Activated CD4-positive, alpha-beta memory T cell treated with anti-CD3 and anti-CD28 coated beads, Interleukin-2, amount 10 ng/mL, durations not matched to agents 7 days and 5 days (primary cell): ENCODE measurements at regions not wholly inside any gene's neighbourhood (a gene's known extent, or its start where the extent isn't known, plus 50 kb on each side); places are given as distances from the start of the nearest gene placed in this dataset.

Experiments used
- CTCF ChIA-PET: fragments of 350-600 bp; sonication (Branson Sonifier 250); formaldehyde crosslinking; loops from one replicate; lab custom pipeline; 2021; ENCODE audit warnings: antibody characterized with exemption, inconsistent platforms; lab: Charles Lee
- POLR2A ChIA-PET: fragments of 350-600 bp; sonication (Branson Sonifier 250); formaldehyde crosslinking; loops from one replicate; lab custom pipeline; 2021; ENCODE audit warnings: antibody characterized with exemption; lab: Charles Lee
- DNase-seq: peaks from one replicate; pipeline ENCODE4 v3.0.0-alpha.2; 2020
- H3K27ac Mint-ChIP-seq: one replicate; pipeline ENCODE4 v1.8.0; 2021; ENCODE audit warnings: mild to moderate bottlenecking, mixed read lengths
- H3K27me3 Mint-ChIP-seq: one replicate; pipeline ENCODE4 v1.8.0; 2021; ENCODE audit warnings: mixed read lengths
- H3K36me3 Mint-ChIP-seq: one replicate; pipeline ENCODE4 v1.8.0; 2021; ENCODE audit warnings: low read depth, mixed read lengths
- H3K4me1 Mint-ChIP-seq: one replicate; pipeline ENCODE4 v1.8.0; 2021; ENCODE audit warnings: mixed read lengths
- H3K4me3 Mint-ChIP-seq: one replicate; pipeline ENCODE4 v1.8.0; 2021; ENCODE audit warnings: mild to moderate bottlenecking, mixed read lengths
- H3K9me3 Mint-ChIP-seq: one replicate; pipeline ENCODE4 v1.8.0; 2021; ENCODE audit warnings: mixed read lengths

- Mint-ChIP-seq H3K9me3 (peaks cover 20% of the 10 kb centered on the region), H3K4me1 (no peaks in the 10 kb centered on the region), H3K36me3 (no peaks in the 10 kb centered on the region), H3K4me3 (no peak overlapping the region), H3K27ac (no peak overlapping the region), H3K27me3 (no peaks in the 10 kb centered on the region)
- ChIA-PET CTCF (no interaction called here), POLR2A (no interaction called here)
- DNase-seq = no peak
Observed at GRCh38 chr7:68414631-68415425, 1183.4 kb upstream of the AUTS2 start.

DNA sequence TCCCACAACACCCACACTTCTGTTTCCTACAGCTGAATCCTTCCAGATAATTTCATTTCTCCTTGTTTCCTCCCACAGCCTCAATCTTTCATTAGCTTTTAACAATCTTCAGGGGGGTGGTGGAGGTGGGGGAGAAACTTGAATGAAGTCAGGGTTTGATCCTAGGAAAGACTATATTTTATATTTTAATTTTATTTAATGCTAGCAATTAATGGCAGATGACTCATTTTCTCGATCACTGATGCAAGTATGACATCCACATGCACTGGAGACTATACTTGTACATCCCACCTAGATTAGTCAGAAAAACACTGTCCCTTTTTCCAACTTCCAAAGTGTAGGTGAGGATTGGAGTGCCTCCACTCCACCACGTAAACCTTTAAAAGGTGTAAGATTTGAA is 1181.3 kb upstream of the AUTS2 start:
- ChIA-PET CTCF (no interaction called here), POLR2A (no interaction called here)
- no peak for DNase-seq
- Mint-ChIP-seq H3K36me3 (no peaks in the 10 kb centered on the region), H3K4me1 (no peaks in the 10 kb centered on the region), H3K27ac (no peak overlapping the region), H3K4me3 (no peak overlapping the region), H3K27me3 (no peaks in the 10 kb centered on the region), H3K9me3 (peaks cover 27% of the 10 kb centered on the region)

- Mint-ChIP-seq H3K27ac (no peak overlapping the region), H3K9me3 (peaks cover 27% of the 10 kb centered on the region), H3K4me1 (no peaks in the 10 kb centered on the region), H3K4me3 (no peak overlapping the region), H3K27me3 (no peaks in the 10 kb centered on the region), H3K36me3 (no peaks in the 10 kb centered on the region)
- ChIA-PET CTCF (interaction anchor here (0.6 kb wide), 1 partner anchor 358 kb away, joined by 3 read pairs; no protein-coding TSS in a partner anchor), POLR2A (no interaction called here)
- no peak for DNase-seq
Observed at GRCh38 chr7:68417659-68418058, 1180.6 kb upstream of the AUTS2 start.

DNA sequence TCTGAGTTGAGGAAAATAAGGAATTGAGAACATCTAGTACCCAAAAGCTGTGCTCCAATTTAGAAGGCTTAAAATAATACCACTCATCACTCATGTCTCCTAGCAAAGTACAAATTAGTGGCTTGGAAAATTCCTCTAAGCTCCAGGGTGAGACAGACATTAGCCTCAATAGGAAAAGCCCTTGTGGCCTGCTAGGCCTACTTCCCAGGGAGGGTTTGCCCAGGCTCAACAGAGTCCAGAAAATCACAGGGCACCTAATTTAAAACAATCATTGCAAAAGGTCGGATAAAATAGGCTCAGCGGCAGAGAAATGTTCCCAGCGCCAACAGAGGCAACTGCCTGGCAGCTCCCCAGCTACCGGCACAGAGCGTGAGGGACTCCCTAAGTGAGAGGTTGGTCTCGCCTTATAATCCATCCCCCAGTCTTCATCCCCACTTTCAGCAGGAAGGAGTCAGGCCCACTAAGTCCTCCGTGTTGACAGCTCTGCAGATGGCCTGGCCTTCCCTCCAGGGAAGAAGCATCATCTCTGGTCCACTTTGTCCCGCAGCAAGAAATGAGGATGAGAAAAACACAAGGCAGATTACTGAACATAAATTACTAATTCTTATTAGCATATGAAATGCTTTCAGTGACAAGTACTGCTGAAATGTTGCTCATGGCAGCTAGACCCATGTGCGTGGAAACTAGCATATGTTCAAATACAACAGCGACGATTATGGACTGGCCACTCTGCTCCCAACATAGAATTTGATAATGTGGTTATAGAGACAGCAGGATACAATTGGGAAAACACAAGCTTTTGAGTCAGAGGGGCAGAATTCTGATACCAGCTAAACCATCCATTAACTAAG is 1177.7 kb upstream of the AUTS2 start:
- CTCF ChIA-PET = no interaction called here
- Mint-ChIP-seq H3K4me1 (no peaks in the 10 kb centered on the region), H3K27ac (no peak overlapping the region), H3K9me3 (peaks cover 22% of the 10 kb centered on the region), H3K4me3 (no peak overlapping the region), H3K36me3 (no peaks in the 10 kb centered on the region), H3K27me3 (no peaks in the 10 kb centered on the region)
- POLR2A ChIA-PET = no interaction called here
- no peak for DNase-seq

DNA sequence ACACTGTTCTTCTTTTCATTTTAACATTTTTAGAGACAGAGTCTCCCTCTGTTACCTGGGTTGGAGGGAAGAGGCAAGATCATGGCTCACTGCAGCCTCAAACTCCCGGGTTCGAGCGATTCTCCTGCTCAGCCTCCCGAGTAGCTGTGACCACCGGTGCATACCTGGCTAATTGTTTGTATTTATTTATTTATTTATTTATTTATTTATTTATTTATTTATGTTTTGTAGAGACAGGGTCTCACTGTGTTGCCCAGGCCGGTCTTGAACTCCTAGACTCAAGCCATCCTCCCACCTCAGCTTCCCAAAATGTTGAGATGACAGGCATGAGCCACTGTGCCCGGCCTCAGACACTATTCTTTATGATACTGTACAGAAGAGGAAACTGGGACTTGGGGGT is 1176.6 kb upstream of the AUTS2 start:
- H3K4me1 Mint-ChIP-seq = no peaks in the 10 kb centered on the region
- H3K9me3 Mint-ChIP-seq = peaks cover 28% of the 10 kb centered on the region
- no peak overlapping the region for H3K27ac Mint-ChIP-seq
- no peak for DNase-seq
- H3K36me3 Mint-ChIP-seq = no peaks in the 10 kb centered on the region
- ChIA-PET POLR2A (no interaction called here), CTCF (no interaction called here)
- no peak overlapping the region for H3K4me3 Mint-ChIP-seq
- no peaks in the 10 kb centered on the region for H3K27me3 Mint-ChIP-seq

GRCh38 chr7:68422281-68422680 is 1176.0 kb upstream of the AUTS2 start:
- CTCF ChIA-PET = no interaction called here
- no peaks in the 10 kb centered on the region for H3K36me3 Mint-ChIP-seq
- H3K27me3 Mint-ChIP-seq = no peaks in the 10 kb centered on the region
- H3K4me3 Mint-ChIP-seq = no peak overlapping the region
- H3K27ac Mint-ChIP-seq = no peak overlapping the region
- DNase-seq = no peak
- no peaks in the 10 kb centered on the region for H3K4me1 Mint-ChIP-seq
- peaks cover 30% of the 10 kb centered on the region for H3K9me3 Mint-ChIP-seq
- POLR2A ChIA-PET = no interaction called here

DNA sequence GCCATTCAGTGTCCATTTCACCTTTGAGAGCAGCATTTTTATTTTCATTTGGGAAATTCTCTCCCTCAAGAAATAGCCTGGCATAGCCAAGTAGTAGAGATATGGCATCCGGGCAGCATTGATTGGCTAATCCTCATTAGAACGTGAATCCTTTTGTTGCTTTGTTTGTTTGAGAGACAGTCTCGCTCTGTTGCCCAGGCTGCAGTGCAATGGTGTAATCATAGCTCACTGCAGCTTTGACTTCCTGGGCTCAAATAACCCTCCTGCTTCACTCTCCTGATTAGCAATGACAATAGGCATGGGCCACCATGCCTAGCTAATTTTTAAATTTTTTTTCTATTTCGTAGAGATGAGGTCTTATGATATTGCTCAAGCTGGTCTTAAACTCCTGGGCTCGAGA is 1174.9 kb upstream of the AUTS2 start:
- no peaks in the 10 kb centered on the region for H3K4me1 Mint-ChIP-seq
- ChIA-PET CTCF (no interaction called here), POLR2A (no interaction called here)
- DNase-seq = no peak
- H3K9me3 Mint-ChIP-seq = peaks cover 34% of the 10 kb centered on the region
- no peak overlapping the region for H3K27ac Mint-ChIP-seq
- no peak overlapping the region for H3K4me3 Mint-ChIP-seq
- no peaks in the 10 kb centered on the region for H3K36me3 Mint-ChIP-seq
- no peaks in the 10 kb centered on the region for H3K27me3 Mint-ChIP-seq

DNA sequence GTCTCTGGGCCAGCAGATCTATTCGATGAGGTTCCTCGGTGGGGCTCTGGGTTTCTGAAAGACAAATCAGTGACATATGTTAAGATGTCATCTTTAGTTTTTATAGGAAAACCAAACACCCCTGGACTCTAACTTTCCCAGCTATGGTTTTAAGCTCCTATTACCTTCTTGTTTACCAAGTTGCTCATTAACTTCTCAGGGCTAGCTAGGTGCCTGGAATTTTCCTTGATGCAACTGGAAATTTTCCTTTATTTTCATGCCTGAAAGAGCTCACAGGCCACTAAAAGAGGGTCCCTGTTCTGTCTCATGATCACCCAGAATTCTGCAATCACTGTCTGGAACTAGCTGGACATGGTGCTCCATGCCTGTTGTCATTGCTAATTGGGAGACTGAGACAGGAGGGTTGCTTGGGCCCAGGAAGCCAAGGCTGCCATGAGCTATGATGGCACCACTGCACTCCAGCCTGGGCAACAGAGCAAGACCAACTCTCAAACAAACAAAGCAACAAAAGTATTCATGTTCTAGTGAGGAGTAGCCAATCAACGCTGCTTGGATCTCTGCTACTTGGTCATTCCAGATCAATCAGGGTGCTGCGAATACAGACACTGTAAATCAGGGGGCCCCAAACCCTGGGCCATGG is 1173.5 kb upstream of the AUTS2 start:
- ChIA-PET CTCF (no interaction called here), POLR2A (no interaction called here)
- H3K27me3 Mint-ChIP-seq = no peaks in the 10 kb centered on the region
- DNase-seq = no peak
- no peak overlapping the region for H3K4me3 Mint-ChIP-seq
- H3K9me3 Mint-ChIP-seq = peaks cover 37% of the 10 kb centered on the region
- no peaks in the 10 kb centered on the region for H3K36me3 Mint-ChIP-seq
- H3K27ac Mint-ChIP-seq = no peak overlapping the region
- no peaks in the 10 kb centered on the region for H3K4me1 Mint-ChIP-seq

DNA sequence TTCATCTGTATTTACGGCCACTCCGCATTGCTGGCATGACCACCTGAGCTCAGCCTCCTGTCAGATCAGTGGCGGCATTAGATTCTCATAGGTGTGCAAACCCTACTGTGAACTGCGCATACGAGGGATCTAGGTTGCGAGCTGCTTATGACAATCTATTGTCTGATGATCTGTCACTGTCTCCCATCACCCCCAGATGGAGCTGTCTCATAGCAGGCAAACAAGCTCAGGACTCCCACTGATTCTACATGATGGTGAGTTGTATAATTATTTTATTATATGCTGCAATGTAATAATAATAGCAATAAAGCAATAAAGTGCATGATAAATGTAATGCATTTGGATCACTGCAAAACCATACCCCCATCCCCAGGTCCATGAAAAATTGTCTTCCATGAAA is 1172.9 kb upstream of the AUTS2 start:
- POLR2A ChIA-PET = no interaction called here
- no peak overlapping the region for H3K27ac Mint-ChIP-seq

GRCh38 chr7:68429411-68430117 is 1168.7 kb upstream of the AUTS2 start:
- Mint-ChIP-seq H3K27ac (no peak overlapping the region), H3K9me3 (peaks cover 49% of the 10 kb centered on the region), H3K4me3 (no peak overlapping the region), H3K36me3 (no peaks in the 10 kb centered on the region), H3K27me3 (no peaks in the 10 kb centered on the region), H3K4me1 (no peaks in the 10 kb centered on the region)
- POLR2A ChIA-PET = no interaction called here
- DNase-seq = no peak
- CTCF ChIA-PET = no interaction called here

More for the DNA sequence above, 1172.9 kb upstream of the AUTS2 start:
- Mint-ChIP-seq H3K4me3 (no peak overlapping the region), H3K36me3 (no peaks in the 10 kb centered on the region), H3K4me1 (no peaks in the 10 kb centered on the region), H3K9me3 (peaks cover 37% of the 10 kb centered on the region), H3K27me3 (no peaks in the 10 kb centered on the region)
- CTCF ChIA-PET = no interaction called here
- DNase-seq = no peak

DNA sequence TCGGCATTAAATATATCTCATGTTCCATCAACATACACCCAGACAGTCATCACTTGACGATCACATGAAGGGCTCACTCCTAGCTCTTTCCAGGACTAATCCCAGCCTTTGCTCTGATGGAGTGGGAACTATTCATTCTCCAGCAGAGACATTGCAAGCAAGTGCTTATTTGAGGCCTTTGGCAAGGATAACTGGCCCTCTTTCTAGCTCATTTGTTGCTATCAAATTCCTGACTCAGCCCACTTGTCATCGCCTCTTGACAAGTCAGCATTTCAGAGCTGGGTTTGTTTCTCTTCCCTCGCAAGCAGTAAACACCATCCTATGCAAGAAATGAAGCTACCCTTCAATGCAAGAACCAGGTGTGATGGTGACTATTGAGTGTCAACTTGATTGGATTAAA is 1165.7 kb upstream of the AUTS2 start:
- ChIA-PET CTCF (no interaction called here), POLR2A (interaction anchor here (0.6 kb wide), 1 partner anchor 1999 kb away, joined by 3 read pairs; no protein-coding TSS in a partner anchor)
- no peak overlapping the region for H3K27ac Mint-ChIP-seq
- no peaks in the 10 kb centered on the region for H3K27me3 Mint-ChIP-seq
- H3K36me3 Mint-ChIP-seq = no peaks in the 10 kb centered on the region
- no peak for DNase-seq
- H3K9me3 Mint-ChIP-seq = peaks cover 48% of the 10 kb centered on the region
- H3K4me3 Mint-ChIP-seq = no peak overlapping the region
- H3K4me1 Mint-ChIP-seq = no peaks in the 10 kb centered on the region

GRCh38 chr7:68433462-68434070 is 1164.7 kb upstream of the AUTS2 start:
- CTCF ChIA-PET = no interaction called here
- H3K9me3 Mint-ChIP-seq = peaks cover 45% of the 10 kb centered on the region
- no peaks in the 10 kb centered on the region for H3K4me1 Mint-ChIP-seq
- H3K27ac Mint-ChIP-seq = no peak overlapping the region
- no peak for DNase-seq
- H3K27me3 Mint-ChIP-seq = no peaks in the 10 kb centered on the region
- POLR2A ChIA-PET = no interaction called here
- H3K36me3 Mint-ChIP-seq = no peaks in the 10 kb centered on the region
- H3K4me3 Mint-ChIP-seq = no peak overlapping the region
